WTC11 (cell line): ENCODE measurements at regions not wholly inside any gene's neighbourhood (a gene's known extent, or its start where the extent isn't known, plus 50 kb on each side); places are given as distances from the start of the nearest gene placed in this dataset.

Experiments
- ATF1 ChIP-seq: sonication (generic); formaldehyde crosslinking; IDR thresholded peaks from 2 replicates; pipeline ENCODE4 v1.8.1; 2023; ENCODE audit warnings: mild to moderate bottlenecking, moderate library complexity, missing genetic modification reagents
- ELF4 ChIP-seq: sonication (generic); formaldehyde crosslinking; IDR thresholded peaks from 2 replicates; pipeline ENCODE4 v1.8.1; 2022; ENCODE audit warnings: low read depth, mild to moderate bottlenecking, moderate library complexity, missing genetic modification reagents
- ETV6 ChIP-seq: sonication (generic); formaldehyde crosslinking; IDR thresholded peaks from 2 replicates; pipeline ENCODE4 v1.8.1; 2022; ENCODE audit warnings: mild to moderate bottlenecking, missing genetic modification reagents
- ZBTB21 ChIP-seq: sonication (generic); formaldehyde crosslinking; IDR thresholded peaks from 2 replicates; pipeline ENCODE4 v1.8.1; 2023; ENCODE audit warnings: mild to moderate bottlenecking, missing genetic modification reagents, borderline replicate concordance
- TF ChIP-seq, protein P1 (sequence below): fragments of 200-600 bp; IDR thresholded peaks from 2 replicates; pipeline ENCODE4 v1.8.0; 2022; ENCODE audit warnings: antibody characterized with exemption
- TF ChIP-seq, protein P2 (sequence below): sonication (generic); formaldehyde crosslinking; IDR thresholded peaks from 2 replicates; pipeline ENCODE4 v1.8.0; 2022; ENCODE audit warnings: mild to moderate bottlenecking, missing genetic modification reagents

DNA sequence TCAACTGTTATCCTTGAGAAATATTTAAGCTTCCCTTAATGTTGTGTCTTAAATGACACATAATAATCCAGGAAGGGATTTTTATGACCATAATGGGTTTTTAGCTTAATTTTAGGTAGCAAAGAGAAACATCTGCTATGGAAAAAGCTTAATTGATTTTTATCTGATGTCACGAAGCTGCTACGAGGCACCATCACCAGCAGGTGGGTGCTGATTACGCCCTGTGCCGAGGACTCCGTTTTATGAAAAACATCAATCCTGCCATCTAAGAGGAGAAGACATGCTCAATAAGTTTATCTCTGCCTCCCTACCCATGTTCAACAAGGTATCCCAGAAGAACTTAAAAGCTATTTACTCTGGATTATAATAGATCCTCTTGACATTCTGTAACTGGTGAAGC is 280.6 kb upstream of the ZFP42 start:
- TF ChIP-seq ELF4 (CRISPR knock-in tag) (no peak), ZBTB21 (CRISPR knock-in tag) (no peak), ETV6 (no peak), ATF1 (CRISPR knock-in tag) (no peak)
- TF ChIP-seq, protein P1, sequence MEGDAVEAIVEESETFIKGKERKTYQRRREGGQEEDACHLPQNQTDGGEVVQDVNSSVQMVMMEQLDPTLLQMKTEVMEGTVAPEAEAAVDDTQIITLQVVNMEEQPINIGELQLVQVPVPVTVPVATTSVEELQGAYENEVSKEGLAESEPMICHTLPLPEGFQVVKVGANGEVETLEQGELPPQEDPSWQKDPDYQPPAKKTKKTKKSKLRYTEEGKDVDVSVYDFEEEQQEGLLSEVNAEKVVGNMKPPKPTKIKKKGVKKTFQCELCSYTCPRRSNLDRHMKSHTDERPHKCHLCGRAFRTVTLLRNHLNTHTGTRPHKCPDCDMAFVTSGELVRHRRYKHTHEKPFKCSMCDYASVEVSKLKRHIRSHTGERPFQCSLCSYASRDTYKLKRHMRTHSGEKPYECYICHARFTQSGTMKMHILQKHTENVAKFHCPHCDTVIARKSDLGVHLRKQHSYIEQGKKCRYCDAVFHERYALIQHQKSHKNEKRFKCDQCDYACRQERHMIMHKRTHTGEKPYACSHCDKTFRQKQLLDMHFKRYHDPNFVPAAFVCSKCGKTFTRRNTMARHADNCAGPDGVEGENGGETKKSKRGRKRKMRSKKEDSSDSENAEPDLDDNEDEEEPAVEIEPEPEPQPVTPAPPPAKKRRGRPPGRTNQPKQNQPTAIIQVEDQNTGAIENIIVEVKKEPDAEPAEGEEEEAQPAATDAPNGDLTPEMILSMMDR, result no peak
- TF ChIP-seq, protein P2, sequence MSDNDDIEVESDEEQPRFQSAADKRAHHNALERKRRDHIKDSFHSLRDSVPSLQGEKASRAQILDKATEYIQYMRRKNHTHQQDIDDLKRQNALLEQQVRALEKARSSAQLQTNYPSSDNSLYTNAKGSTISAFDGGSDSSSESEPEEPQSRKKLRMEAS, result no peak
